ENCODE measurements at regions not wholly inside any gene's neighbourhood (a gene's known extent, or its start where the extent isn't known, plus 50 kb on each side); places are given as distances from the start of the nearest gene placed in this dataset.

DNA sequence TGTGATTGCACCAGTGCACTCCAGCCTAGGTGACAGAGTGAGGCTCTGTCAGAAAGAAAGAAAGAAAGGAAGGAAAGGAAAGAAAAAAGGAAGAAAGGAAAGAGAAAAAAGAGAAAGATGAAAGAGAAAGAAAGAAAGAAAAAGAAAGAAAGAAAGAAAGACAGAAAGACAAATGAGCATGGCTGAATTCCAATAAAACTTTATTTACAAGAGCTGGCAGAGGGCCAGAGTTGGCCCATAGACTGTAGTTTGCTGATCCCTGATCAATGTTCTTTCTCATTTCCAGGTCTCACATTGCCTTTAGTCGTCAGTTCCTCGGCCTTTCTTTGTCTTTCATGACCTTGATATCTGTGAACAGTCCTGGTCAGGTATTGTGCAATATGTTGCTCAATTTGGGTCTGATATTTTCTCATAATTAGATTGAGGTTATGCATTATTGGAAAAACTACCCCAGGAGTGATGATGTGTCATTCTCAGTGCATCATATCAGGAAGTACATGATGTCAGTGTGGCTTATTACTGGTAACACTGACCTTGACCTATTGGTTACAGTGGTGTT lies 68.5 kb upstream of the MED9 start (continued):
- TF ChIP-seq ZNF737 (CRISPR knock-in tag; IDR thresholded peaks at IDR 0.05; ENCODE audit: borderline replicate concordance) (no peak), SMYD3 (CRISPR knock-in tag; IDR thresholded peaks at IDR 0.05) (no peak), PHB2 (IDR thresholded peaks at IDR 0.05; ENCODE audit: partially characterized antibody) (no peak), ZNF207 (IDR thresholded peaks at IDR 0.05; ENCODE audit: borderline replicate concordance) (no peak), DNMT1 (CRISPR knock-in tag; IDR thresholded peaks at IDR 0.05) (no peak), RFXANK (CRISPR knock-in tag; IDR thresholded peaks at IDR 0.05) (no peak), ZNF33B (CRISPR knock-in tag; IDR thresholded peaks at IDR 0.05) (no peak), FOXA3 (CRISPR knock-in tag; IDR thresholded peaks at IDR 0.05) (peak; percentile 63; the same call in 1 of the 2 replicates), ZNF512 (CRISPR knock-in tag; IDR thresholded peaks at IDR 0.05) (peak; percentile 89; the same call in 1 of the 2 replicates), SOX13 (IDR thresholded peaks at IDR 0.05) (0 out of 2 replicates have a peak, but pooled peaks have one; percentile 37), SOX13 (CRISPR knock-in tag; conservative IDR thresholded peaks at IDR 0.05 in 1 of 2, IDR thresholded peaks at IDR 0.05 in 1 of 2) (peak in 1 of 2 experiments; percentile 78; a peak in 2 of 4 replicates), SAP130 (CRISPR knock-in tag; IDR thresholded peaks at IDR 0.05; ENCODE audit: low read depth) (peak; percentile 49; the same call in 1 of the 2 replicates), BHLHE40 (IDR thresholded peaks at IDR 0.05; ENCODE audit: low read length) (no peak), ZNF567 (CRISPR knock-in tag; IDR thresholded peaks at IDR 0.05; ENCODE audit: borderline replicate concordance) (no peak), GATAD2A (CRISPR knock-in tag; IDR thresholded peaks at IDR 0.05) (peak; percentile 85), SP4 (CRISPR knock-in tag; IDR thresholded peaks at IDR 0.05) (no peak), ESRRA (CRISPR knock-in tag; IDR thresholded peaks at IDR 0.05; ENCODE audit: low read depth) (0 out of 2 replicates have a peak, but pooled peaks have one; percentile 37), SMAD3 (CRISPR knock-in tag; IDR thresholded peaks at IDR 0.05) (0 out of 2 replicates have a peak, but pooled peaks have one; percentile 42), BCLAF1 (IDR thresholded peaks at IDR 0.05) (no peak), NR2C2 (CRISPR knock-in tag; IDR thresholded peaks at IDR 0.05; ENCODE audit: borderline replicate concordance) (peak; percentile 43; the same call in 1 of the 2 replicates), CSRNP1 (CRISPR knock-in tag; IDR thresholded peaks at IDR 0.05) (no peak), RBM39 (IDR thresholded peaks at IDR 0.05; ENCODE audit: low read depth, low read length, poor library complexity, severe bottlenecking) (no peak), NKX3-1 (CRISPR knock-in tag; IDR thresholded peaks at IDR 0.05) (no peak)
- TF ChIP-seq, protein P1, sequence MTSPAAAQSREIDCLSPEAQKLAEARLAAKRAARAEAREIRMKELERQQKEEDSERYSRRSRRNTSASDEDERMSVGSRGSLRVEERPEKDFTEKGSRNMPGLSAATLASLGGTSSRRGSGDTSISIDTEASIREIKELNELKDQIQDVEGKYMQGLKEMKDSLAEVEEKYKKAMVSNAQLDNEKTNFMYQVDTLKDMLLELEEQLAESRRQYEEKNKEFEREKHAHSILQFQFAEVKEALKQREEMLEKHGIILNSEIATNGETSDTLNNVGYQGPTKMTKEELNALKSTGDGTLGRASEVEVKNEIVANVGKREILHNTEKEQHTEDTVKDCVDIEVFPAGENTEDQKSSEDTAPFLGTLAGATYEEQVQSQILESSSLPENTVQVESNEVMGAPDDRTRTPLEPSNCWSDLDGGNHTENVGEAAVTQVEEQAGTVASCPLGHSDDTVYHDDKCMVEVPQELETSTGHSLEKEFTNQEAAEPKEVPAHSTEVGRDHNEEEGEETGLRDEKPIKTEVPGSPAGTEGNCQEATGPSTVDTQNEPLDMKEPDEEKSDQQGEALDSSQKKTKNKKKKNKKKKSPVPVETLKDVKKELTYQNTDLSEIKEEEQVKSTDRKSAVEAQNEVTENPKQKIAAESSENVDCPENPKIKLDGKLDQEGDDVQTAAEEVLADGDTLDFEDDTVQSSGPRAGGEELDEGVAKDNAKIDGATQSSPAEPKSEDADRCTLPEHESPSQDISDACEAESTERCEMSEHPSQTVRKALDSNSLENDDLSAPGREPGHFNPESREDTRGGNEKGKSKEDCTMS (CRISPR knock-in tag; conservative IDR thresholded peaks at IDR 0.05), result no peak
